Left lung (tissue), 4 donors: ENCODE measurements at regions not wholly inside any gene's neighbourhood (a gene's known extent, or its start where the extent isn't known, plus 50 kb on each side); places are given as distances from the start of the nearest gene placed in this dataset.

Source experiments
- ATAC-seq: fragments of 200-7000 bp; cut with Tn5 transposase; one replicate; pipeline ENCODE4 v1.9.1; 2020; ENCODE audit warnings: moderate library complexity
- DNase-seq, 4 donors: peaks; one replicate each; pipeline ENCODE4 v3.0.0-alpha.2; 2013 to 2020
- H3K27ac ChIP-seq, 2 donors: fragments of 200-600 bp; sonication (generic) in 1 of 2; one replicate each; pipeline versions ENCODE4 v1.5.0 to v1.8.0; 2020 to 2021
- H3K27me3 ChIP-seq, 2 donors: fragments of 200-600 bp; sonication (generic) in 1 of 2; one replicate each; pipeline versions ENCODE4 v1.5.0 to v1.8.0; 2020 to 2021
- H3K36me3 ChIP-seq, 2 donors: fragments of 200-600 bp; sonication (generic) in 1 of 2; one replicate each; pipeline versions ENCODE4 v1.5.0 to v1.8.0; 2020 to 2021
- H3K4me1 ChIP-seq, 2 donors: fragments of 200-600 bp; one replicate each; pipeline ENCODE4 v1.8.0; 2021
- H3K4me3 ChIP-seq, 2 donors: fragments of 200-600 bp; sonication (generic) in 1 of 2; one replicate each; pipeline versions ENCODE4 v1.5.0 to v1.8.0; 2020 to 2021; ENCODE audit warnings: mild to moderate bottlenecking in 1 of 2
- H3K9me3 ChIP-seq, 2 donors: fragments of 200-600 bp; sonication (generic) in 1 of 2; one replicate each; pipeline versions ENCODE4 v1.5.0 to v1.8.0; 2020 to 2021
- CTCF ChIP-seq, 2 donors: fragments of 200-600 bp; sonication (generic) in 1 of 2; IDR thresholded peaks; one replicate each; pipeline versions ENCODE4 v1.5.0 to v1.8.0; 2021; ENCODE audit warnings: antibody characterized with exemption in 2 of 2
- intact Hi-C, 2 donors: fragments of 100-400 bp; cut with DNase I; formaldehyde crosslinking; loops; one replicate each; pipeline versions ENCODE4 v1.11.2 to v1.14.2; 2022
- donor health status: DM: no; HTN: yes; CAD: no.
- donor health status: DM: no; HTN: no; CAD: no.

DNA sequence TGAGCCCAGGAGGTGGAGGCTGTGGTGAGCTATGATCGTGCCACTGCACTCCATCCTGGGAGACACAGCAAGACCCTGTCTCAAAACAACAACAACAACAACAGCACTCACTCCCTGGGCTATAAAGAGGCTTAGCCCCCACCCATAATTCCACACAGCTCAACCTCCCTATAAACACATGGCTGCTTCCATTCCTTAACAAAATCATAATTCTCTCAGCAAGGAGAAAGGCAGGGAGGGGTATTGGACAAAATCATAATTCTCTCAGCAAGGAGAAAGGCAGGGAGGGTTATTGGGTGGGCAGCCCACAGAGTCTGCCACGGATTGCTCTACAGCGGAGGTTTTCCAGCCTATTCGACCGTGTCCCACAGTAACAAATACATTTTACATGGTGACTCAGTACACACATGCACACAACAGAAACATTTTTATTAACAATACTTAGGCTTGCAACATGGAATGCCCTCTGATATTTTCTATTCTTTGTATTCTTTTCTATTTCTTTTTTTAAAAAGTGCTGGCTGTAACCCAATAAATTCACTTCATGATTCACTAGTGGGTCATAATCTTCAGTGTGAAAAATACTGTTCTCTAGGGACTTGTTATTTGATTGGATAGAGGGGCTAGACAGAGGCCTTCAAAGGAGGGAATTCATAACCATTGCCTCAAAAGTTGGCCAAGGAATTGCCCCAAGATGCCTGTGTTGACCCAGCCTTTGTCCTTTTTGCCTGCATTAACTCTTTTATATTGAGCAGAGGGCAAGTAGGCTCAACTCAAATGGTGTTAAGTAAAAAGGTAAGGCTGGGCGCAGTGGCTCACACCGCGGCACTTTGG lies 50.6 kb upstream of the ZMYND8 start:
- Histone ChIP-seq H3K4me1 (peaks cover 0 to 4% of the 10 kb centered on the region in 2 donors), H3K27me3 (no peaks in the 10 kb centered on the region), H3K4me3 (no peak overlapping the region), H3K9me3 (no peaks in the 10 kb centered on the region), H3K27ac (no peak overlapping the region), H3K36me3 (no peaks in the 10 kb centered on the region)
- no peak for TF ChIP-seq CTCF (IDR thresholded peaks at IDR 0.05)
- no peak for ATAC-seq
- no peak for DNase-seq
- intact Hi-C loops: no loop called here

- no peak for DNase-seq
- Histone ChIP-seq H3K4me3 (no peak overlapping the region), H3K36me3 (no peaks in the 10 kb centered on the region), H3K27ac (peak overlapping the region; percentile 48 to 57), H3K4me1 (peaks cover 0 to 27% of the 10 kb centered on the region in 2 donors), H3K27me3 (no peaks in the 10 kb centered on the region), H3K9me3 (no peaks in the 10 kb centered on the region)
- no peak for ATAC-seq
- intact Hi-C loops: loop anchor here in 1 of 2 donors (10.0 kb wide), 1 partner anchor 224 kb away; no protein-coding TSS in a partner anchor
- no peak for TF ChIP-seq CTCF (IDR thresholded peaks at IDR 0.05)
Observed at GRCh38 chr20:47411161-47411560, 54.7 kb upstream of the ZMYND8 start.

DNA sequence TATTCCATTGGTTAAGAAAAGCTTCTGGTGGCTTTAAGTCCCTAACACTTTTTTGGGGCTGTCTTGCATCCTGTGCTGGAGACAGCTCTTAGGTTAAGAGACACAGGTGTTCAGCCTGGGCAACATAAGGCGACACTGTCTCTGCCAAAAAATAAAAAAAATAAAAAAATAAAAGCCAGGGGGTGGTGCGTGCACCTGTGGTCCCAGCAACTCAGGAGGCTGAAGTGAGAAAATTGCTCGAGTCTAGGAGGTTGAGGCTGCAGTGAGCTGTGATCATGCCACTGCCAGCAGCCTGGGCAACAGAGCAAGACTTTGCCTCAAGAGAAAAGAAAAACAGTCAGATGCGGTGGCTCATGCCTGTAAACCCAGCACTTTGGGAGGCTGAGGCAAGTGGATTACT lies 55.6 kb upstream of the ZMYND8 start:
- no peak for ATAC-seq
- Histone ChIP-seq H3K4me1 (peaks cover 0 to 32% of the 10 kb centered on the region in 2 donors), H3K27ac (peak overlapping the region in 1 of 2 donors; percentile 57)

GRCh38 chr20:47413189-47413588 lies 56.7 kb upstream of the ZMYND8 start:
- no peaks in the 10 kb centered on the region for H3K27me3 ChIP-seq
- H3K4me3 ChIP-seq: no peak overlapping the region
- intact Hi-C loops: loop anchor here in 1 of 2 donors (10.0 kb wide), 1 partner anchor 222 kb away; no protein-coding TSS in a partner anchor
- ATAC-seq (no peak), DNase-seq (no peak)
- no peak overlapping the region for H3K27ac ChIP-seq
- no peaks in the 10 kb centered on the region for H3K36me3 ChIP-seq
- peaks cover 0 to 36% of the 10 kb centered on the region in 2 donors for H3K4me1 ChIP-seq
- no peak for TF ChIP-seq CTCF (IDR thresholded peaks at IDR 0.05)
- H3K9me3 ChIP-seq: no peaks in the 10 kb centered on the region

More for the DNA sequence above, 55.6 kb upstream of the ZMYND8 start:
- H3K4me3 ChIP-seq: no peak overlapping the region
- H3K27me3 ChIP-seq: no peaks in the 10 kb centered on the region
- intact Hi-C loops: loop anchor here in 1 of 2 donors (10.0 kb wide), 1 partner anchor 223 kb away; no protein-coding TSS in a partner anchor
- DNase-seq: no peak
- no peaks in the 10 kb centered on the region for H3K9me3 ChIP-seq
- no peak for TF ChIP-seq CTCF (IDR thresholded peaks at IDR 0.05)
- H3K36me3 ChIP-seq: no peaks in the 10 kb centered on the region

GRCh38 chr20:47417245-47418068 lies 61.0 kb upstream of the ZMYND8 start:
- H3K27ac ChIP-seq: peak overlapping the region in 1 of 2 donors; percentile 8
- H3K4me3 ChIP-seq: no peak overlapping the region
- no peaks in the 10 kb centered on the region for H3K36me3 ChIP-seq
- H3K9me3 ChIP-seq: no peaks in the 10 kb centered on the region
- ATAC-seq (no peak), DNase-seq (no peak)
- H3K4me1 ChIP-seq: peaks cover 0 to 29% of the 10 kb centered on the region in 2 donors
- no peak for TF ChIP-seq CTCF (IDR thresholded peaks at IDR 0.05)
- intact Hi-C loops: loop anchor here in 1 of 2 donors (10.0 kb wide), 1 partner anchor 217 kb away; no protein-coding TSS in a partner anchor
- H3K27me3 ChIP-seq: no peaks in the 10 kb centered on the region
